Loucy (cell line): ENCODE measurements at regions not wholly inside any gene's neighbourhood (a gene's known extent, or its start where the extent isn't known, plus 50 kb on each side); places are given as distances from the start of the nearest gene placed in this dataset.

Experiments used
- H2AFZ ChIP-seq: fragments of 200-600 bp; sonication (generic); 2 replicates; pipeline ENCODE4 v1.6.0; 2016; ENCODE audit warnings: antibody characterized with exemption, mild to moderate bottlenecking, low read length, moderate library complexity
- H3F3A ChIP-seq: fragments of 200-600 bp; 2 replicates; pipeline ENCODE4 v1.6.0; 2016; ENCODE audit warnings: antibody characterized with exemption, low read depth, mild to moderate bottlenecking
- H3K27me3 ChIP-seq: fragments of 200-600 bp; sonication (generic); 2 replicates; pipeline ENCODE4 v1.6.1; 2014; ENCODE audit warnings: low read length, mild to moderate bottlenecking; ENCODE audit not compliant: insufficient read depth, poor library complexity, severe bottlenecking
- H3K36me3 ChIP-seq: fragments of 200-600 bp; sonication (generic); 2 replicates; pipeline ENCODE4 v1.6.1; 2016; ENCODE audit warnings: low read length; ENCODE audit not compliant: insufficient read depth
- H3K4me1 ChIP-seq: fragments of 200-600 bp; sonication (generic); 2 replicates; pipeline ENCODE4 v1.5.1; 2014; ENCODE audit warnings: low read length, mild to moderate bottlenecking; ENCODE audit not compliant: insufficient read depth, poor library complexity, severe bottlenecking
- H3K4me2 ChIP-seq: fragments of 200-600 bp; sonication (generic); 2 replicates; pipeline ENCODE4 v1.6.0; 2014; ENCODE audit warnings: antibody characterized with exemption, low read length, low read depth, mild to moderate bottlenecking; ENCODE audit not compliant: poor library complexity, severe bottlenecking
- H3K4me3 ChIP-seq: fragments of 200-600 bp; sonication (generic); 2 replicates; pipeline ENCODE4 v1.5.1; 2014; ENCODE audit warnings: low read length, mild to moderate bottlenecking, mixed read lengths; ENCODE audit not compliant: poor library complexity, severe bottlenecking
- H3K79me2 ChIP-seq: fragments of 200-600 bp; sonication (generic); 2 replicates; pipeline ENCODE4 v1.6.1; 2014; ENCODE audit warnings: low read length; ENCODE audit not compliant: insufficient read depth
- H3K9ac ChIP-seq: fragments of 200-600 bp; sonication (generic); 2 replicates; pipeline ENCODE4 v1.6.0; 2014; ENCODE audit warnings: mild to moderate bottlenecking, low read depth, low read length, moderate library complexity; ENCODE audit not compliant: poor library complexity, severe bottlenecking
- H3K9me2 ChIP-seq: fragments of 200-600 bp; sonication (generic); replicated peaks from 2 replicates; pipeline ENCODE4 v1.6.1; 2016; ENCODE audit warnings: low read depth, low read length, mixed read lengths
- H3K9me3 ChIP-seq: fragments of 200-600 bp; sonication (generic); 2 replicates; pipeline ENCODE4 v1.6.1; 2014; ENCODE audit warnings: mild to moderate bottlenecking, antibody characterized with exemption, low read length, low read depth; ENCODE audit not compliant: insufficient read depth
- H4K20me1 ChIP-seq: fragments of 200-600 bp; sonication (generic); 2 replicates; pipeline ENCODE4 v1.6.0; 2014; ENCODE audit warnings: antibody characterized with exemption, low read length, mild to moderate bottlenecking; ENCODE audit not compliant: insufficient read depth, poor library complexity, severe bottlenecking
- CTCF ChIP-seq: fragments of 200-600 bp; sonication (generic); conservative IDR thresholded peaks from 2 replicates; pipeline ENCODE4 v1.5.1; 2014; ENCODE audit warnings: mild to moderate bottlenecking, antibody characterized with exemption, low read length
- EZH2phosphoT487 ChIP-seq: fragments of 200-600 bp; IDR thresholded peaks from 2 replicates; pipeline ENCODE4 v1.6.1; 2018; ENCODE audit warnings: antibody characterized with exemption, mild to moderate bottlenecking, moderate library complexity, borderline replicate concordance

GRCh38 chr3:72113964-72114363, 329.0 kb upstream of the PROK2 start:
- H3K9me2 ChIP-seq: no peaks in the 10 kb centered on the region
- TF ChIP-seq CTCF: no peak
- TF ChIP-seq EZH2phosphoT487: no peak
- no peak overlapping the region for H3K4me3 ChIP-seq
- no peaks in the 10 kb centered on the region for H3K9me3 ChIP-seq
- H4K20me1 ChIP-seq: no peaks in the 10 kb centered on the region
- H3K79me2 ChIP-seq: no peaks in the 10 kb centered on the region
- no peak overlapping the region for H2AFZ ChIP-seq
- no peaks in the 10 kb centered on the region for H3K36me3 ChIP-seq
- no peaks in the 10 kb centered on the region for H3F3A ChIP-seq
- no peak overlapping the region for H3K4me2 ChIP-seq
- H3K27me3 ChIP-seq: no peaks in the 10 kb centered on the region
- H3K9ac ChIP-seq: no peak overlapping the region
- H3K4me1 ChIP-seq: no peaks in the 10 kb centered on the region

- Histone ChIP-seq H3K79me2 (no peaks in the 10 kb centered on the region), H3K9me2 (no peaks in the 10 kb centered on the region), H4K20me1 (no peaks in the 10 kb centered on the region), H3F3A (no peaks in the 10 kb centered on the region), H3K27me3 (no peaks in the 10 kb centered on the region), H3K9ac (no peak overlapping the region), H3K4me1 (no peaks in the 10 kb centered on the region), H3K9me3 (no peaks in the 10 kb centered on the region), H2AFZ (no peak overlapping the region), H3K4me3 (no peak overlapping the region), H3K4me2 (no peak overlapping the region), H3K36me3 (no peaks in the 10 kb centered on the region)
- TF ChIP-seq EZH2phosphoT487 (no peak), CTCF (no peak)
These were observed 328.6 kb upstream of the PROK2 start for GRCh38 chr3:72113564-72113963.

- no peaks in the 10 kb centered on the region for H3K79me2 ChIP-seq
- TF ChIP-seq EZH2phosphoT487 (no peak), CTCF (no peak)
- no peak overlapping the region for H3K9ac ChIP-seq
- H4K20me1 ChIP-seq: no peaks in the 10 kb centered on the region
- no peaks in the 10 kb centered on the region for H3F3A ChIP-seq
- no peak overlapping the region for H3K4me2 ChIP-seq
- no peaks in the 10 kb centered on the region for H3K4me1 ChIP-seq
- H3K4me3 ChIP-seq: no peak overlapping the region
- no peaks in the 10 kb centered on the region for H3K27me3 ChIP-seq
- no peak overlapping the region for H2AFZ ChIP-seq
- no peaks in the 10 kb centered on the region for H3K36me3 ChIP-seq
- no peaks in the 10 kb centered on the region for H3K9me2 ChIP-seq
- H3K9me3 ChIP-seq: no peaks in the 10 kb centered on the region
These were observed 327.5 kb upstream of the PROK2 start for GRCh38 chr3:72112435-72112834.
